Smooth muscle cell (in vitro differentiated cells): ENCODE measurements at regions not wholly inside any gene's neighbourhood (a gene's known extent, or its start where the extent isn't known, plus 50 kb on each side); places are given as distances from the start of the nearest gene placed in this dataset.

ENCODE experiments used
- DNase-seq: peaks from one replicate; lab custom pipeline; 2025; ENCODE audit not compliant: unreplicated experiment; lab: John Stamatoyannopoulos, UW
- H2AFZ ChIP-seq: fragments of 200-600 bp; sonication (generic); 2 replicates; pipeline ENCODE4 v1.6.0; 2016; ENCODE audit warnings: antibody characterized with exemption, low read depth, mild to moderate bottlenecking
- H3F3A ChIP-seq: fragments of 200-600 bp; sonication (generic); 2 replicates; pipeline ENCODE4 v1.6.0; 2017; ENCODE audit warnings: antibody characterized with exemption, low read depth
- H3K27ac ChIP-seq: fragments of 200-600 bp; sonication (generic); 2 replicates; pipeline ENCODE4 v1.5.1; 2016; ENCODE audit warnings: low read depth, mild to moderate bottlenecking
- H3K27me3 ChIP-seq: fragments of 200-600 bp; sonication (generic); 2 replicates; pipeline ENCODE4 v1.6.1; 2016; ENCODE audit warnings: low read depth, mild to moderate bottlenecking
- H3K36me3 ChIP-seq: fragments of 200-600 bp; sonication (generic); 2 replicates; pipeline ENCODE4 v1.5.1; 2016; ENCODE audit warnings: low read depth
- H3K4me1 ChIP-seq: fragments of 200-600 bp; sonication (generic); 2 replicates; pipeline ENCODE4 v1.5.1; 2016; ENCODE audit warnings: low read depth
- H3K4me2 ChIP-seq: fragments of 200-600 bp; sonication (generic); 2 replicates; pipeline ENCODE4 v1.6.0; 2016; ENCODE audit warnings: mild to moderate bottlenecking
- H3K4me3 ChIP-seq: fragments of 200-600 bp; sonication (generic); 2 replicates; pipeline ENCODE4 v1.5.1; 2016; ENCODE audit warnings: mild to moderate bottlenecking
- H3K79me2 ChIP-seq: fragments of 200-600 bp; sonication (generic); 2 replicates; pipeline ENCODE4 v1.6.0; 2016; ENCODE audit warnings: low read depth, mild to moderate bottlenecking
- H3K9ac ChIP-seq: fragments of 200-600 bp; sonication (generic); 2 replicates; pipeline ENCODE4 v1.6.0; 2016; ENCODE audit warnings: low read depth
- H3K9me3 ChIP-seq: fragments of 200-600 bp; sonication (generic); replicated peaks from 2 replicates; pipeline ENCODE4 v1.5.1; 2016; ENCODE audit warnings: low read depth
- H4K20me1 ChIP-seq: fragments of 200-600 bp; sonication (generic); 2 replicates; pipeline ENCODE4 v1.6.0; 2016; ENCODE audit warnings: low read depth
- CTCF ChIP-seq: fragments of 200-600 bp; sonication (generic); IDR thresholded peaks from 2 replicates; pipeline ENCODE4 v1.5.1; 2017; ENCODE audit warnings: borderline replicate concordance, mild to moderate bottlenecking, antibody characterized with exemption; ENCODE audit not compliant: insufficient read depth, poor library complexity, severe bottlenecking
- WGBS: methylation state at CpG from one replicate; pipeline ENCODE4 v1.1.7; 2016; ENCODE audit warnings: low lambda C conversion rate; 5-methylcytosine and 5-hydroxymethylcytosine counted together

- H3K4me1 ChIP-seq: peaks cover 5% of the 10 kb centered on the region
- no peak overlapping the region for H3K4me2 ChIP-seq
- H3F3A ChIP-seq: no peaks in the 10 kb centered on the region
- H3K27ac ChIP-seq: no peak overlapping the region
- no peak overlapping the region for H2AFZ ChIP-seq
- no peaks in the 10 kb centered on the region for H3K27me3 ChIP-seq
- H3K79me2 ChIP-seq: no peaks in the 10 kb centered on the region
- H3K9me3 ChIP-seq: no peaks in the 10 kb centered on the region
- H3K4me3 ChIP-seq: no peak overlapping the region
- 66% methylated on average over 1 of the region's 1 CpG for WGBS
- H3K9ac ChIP-seq: no peak overlapping the region
- H3K36me3 ChIP-seq: no peaks in the 10 kb centered on the region
- DNase-seq: no peak
- H4K20me1 ChIP-seq: no peaks in the 10 kb centered on the region
- TF ChIP-seq CTCF: no peak
These were observed 507.8 kb upstream of the DPH6 start for GRCh38 chr15:36053746-36054145.

GRCh38 chr15:36059596-36059995, 513.6 kb upstream of the DPH6 start:
- no peaks in the 10 kb centered on the region for H3K79me2 ChIP-seq

GRCh38 chr15:36062357-36062756, 516.4 kb upstream of the DPH6 start:
- Histone ChIP-seq H4K20me1 (no peaks in the 10 kb centered on the region), H3K4me1 (no peaks in the 10 kb centered on the region), H3K27ac (no peak overlapping the region), H3K9me3 (no peaks in the 10 kb centered on the region), H3K79me2 (no peaks in the 10 kb centered on the region), H2AFZ (no peak overlapping the region), H3K4me2 (no peak overlapping the region), H3K4me3 (no peak overlapping the region), H3K9ac (no peak overlapping the region), H3F3A (no peaks in the 10 kb centered on the region), H3K27me3 (no peaks in the 10 kb centered on the region), H3K36me3 (no peaks in the 10 kb centered on the region)
- TF ChIP-seq CTCF: no peak
- no peak for DNase-seq
- 84% methylated on average over 4 of the region's 4 CpGs for WGBS

More at GRCh38 chr15:36059596-36059995, 513.6 kb upstream of the DPH6 start:
- no peak for DNase-seq
- H3K27ac ChIP-seq: no peak overlapping the region
- H3K4me1 ChIP-seq: no peaks in the 10 kb centered on the region
- no peak overlapping the region for H3K4me3 ChIP-seq
- no peak overlapping the region for H3K4me2 ChIP-seq
- H3K27me3 ChIP-seq: no peaks in the 10 kb centered on the region
- H3F3A ChIP-seq: no peaks in the 10 kb centered on the region
- no peaks in the 10 kb centered on the region for H4K20me1 ChIP-seq
- no peak overlapping the region for H3K9ac ChIP-seq
- H3K36me3 ChIP-seq: no peaks in the 10 kb centered on the region
- WGBS: 88% methylated on average over 3 of the region's 3 CpGs
- H2AFZ ChIP-seq: no peak overlapping the region
- no peak for TF ChIP-seq CTCF
- H3K9me3 ChIP-seq: no peaks in the 10 kb centered on the region

- no peak overlapping the region for H3K27ac ChIP-seq
- H2AFZ ChIP-seq: no peak overlapping the region
- 96% methylated on average over 3 of the region's 3 CpGs for WGBS
These were observed 512.7 kb upstream of the CDIN1 start for GRCh38 chr15:36066757-36067156.

More at GRCh38 chr15:36066757-36067156, 512.7 kb upstream of the CDIN1 start:
- H3K4me1 ChIP-seq: no peaks in the 10 kb centered on the region
- H3K79me2 ChIP-seq: no peaks in the 10 kb centered on the region
- DNase-seq: no peak
- no peaks in the 10 kb centered on the region for H3K9me3 ChIP-seq
- no peaks in the 10 kb centered on the region for H3F3A ChIP-seq
- H3K4me2 ChIP-seq: no peak overlapping the region
- no peaks in the 10 kb centered on the region for H3K36me3 ChIP-seq
- H4K20me1 ChIP-seq: no peaks in the 10 kb centered on the region
- no peak overlapping the region for H3K9ac ChIP-seq
- no peak for TF ChIP-seq CTCF
- H3K4me3 ChIP-seq: no peak overlapping the region
- no peaks in the 10 kb centered on the region for H3K27me3 ChIP-seq
